GM21526 (cell line): ENCODE measurements at regions not wholly inside any gene's neighbourhood (a gene's known extent, or its start where the extent isn't known, plus 50 kb on each side); places are given as distances from the start of the nearest gene placed in this dataset.

Experiments
- ATAC-seq: cut with Tn5 transposase; IDR thresholded peaks from one replicate; pipeline ENCODE4 v1.9.1; 2021; ENCODE audit warnings: moderate library complexity; ENCODE audit not compliant: unreplicated experiment, low FRiP score

- ATAC-seq = no peak
These were observed 947.7 kb downstream of the TBC1D22A start for GRCh38 chr22:47710135-47710534.

DNA sequence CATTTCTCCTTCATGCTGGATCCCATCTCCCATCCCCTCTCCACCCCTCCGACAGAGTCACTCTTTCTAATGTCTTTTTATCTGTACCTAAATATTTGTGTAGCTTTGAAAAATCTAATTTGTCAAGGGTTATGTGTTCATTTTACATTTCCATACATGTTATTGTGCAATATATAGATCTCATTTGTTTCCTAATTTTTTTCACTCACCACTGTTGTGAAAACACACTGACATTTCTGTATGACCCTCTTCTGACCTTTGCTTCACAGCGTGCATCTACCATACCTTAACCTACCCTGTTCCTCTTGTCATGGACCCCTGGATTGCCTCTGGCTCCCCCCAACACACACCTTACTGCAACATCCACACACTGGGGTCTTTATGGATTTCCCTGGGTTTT, 942.9 kb downstream of the TBC1D22A start:
- ATAC-seq = no peak

DNA sequence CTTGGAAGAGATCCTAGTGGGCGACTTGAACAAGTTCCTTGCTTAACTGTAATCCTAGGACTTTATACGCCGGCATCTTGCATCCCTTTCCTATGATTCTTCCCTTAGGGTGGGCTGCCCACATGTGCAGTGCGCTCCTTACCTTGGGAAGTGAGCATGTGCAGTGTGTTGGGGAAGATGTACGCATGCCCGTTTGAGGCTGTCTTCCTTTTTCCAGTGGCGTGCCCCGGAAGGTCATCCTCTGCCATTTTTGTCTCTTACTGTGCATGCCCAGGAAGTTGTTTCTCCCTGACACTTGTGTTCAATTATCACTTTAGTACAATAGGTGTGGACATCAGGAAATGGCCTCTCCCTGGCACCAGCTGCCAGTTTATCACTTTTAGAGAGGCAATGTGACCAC, 936.5 kb downstream of the TBC1D22A start:
- no peak for ATAC-seq

GRCh38 chr22:47697861-47698260, 935.4 kb downstream of the TBC1D22A start:
- no peak for ATAC-seq

DNA sequence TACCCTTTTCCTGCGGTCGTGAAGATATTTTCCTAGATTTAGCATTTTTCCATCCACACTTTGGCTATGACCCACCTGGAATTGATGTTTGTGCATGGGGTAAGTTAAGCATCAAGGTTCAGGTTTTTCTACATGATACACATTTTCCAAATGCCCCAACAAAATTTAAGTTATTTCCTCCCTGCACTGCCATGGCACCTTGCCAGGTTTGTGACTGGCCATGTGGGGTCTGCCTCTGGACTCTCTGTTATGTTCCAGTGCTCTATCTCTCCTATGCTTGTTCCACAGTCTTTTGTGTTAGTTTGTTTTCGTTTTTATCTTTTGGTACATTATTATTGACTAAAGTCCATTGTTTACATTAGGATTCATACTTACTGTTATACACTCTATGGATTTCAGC, 934.3 kb downstream of the TBC1D22A start:
- no peak for ATAC-seq

- no peak for ATAC-seq
These were observed 932.7 kb downstream of the TBC1D22A start for GRCh38 chr22:47695176-47695575.

DNA sequence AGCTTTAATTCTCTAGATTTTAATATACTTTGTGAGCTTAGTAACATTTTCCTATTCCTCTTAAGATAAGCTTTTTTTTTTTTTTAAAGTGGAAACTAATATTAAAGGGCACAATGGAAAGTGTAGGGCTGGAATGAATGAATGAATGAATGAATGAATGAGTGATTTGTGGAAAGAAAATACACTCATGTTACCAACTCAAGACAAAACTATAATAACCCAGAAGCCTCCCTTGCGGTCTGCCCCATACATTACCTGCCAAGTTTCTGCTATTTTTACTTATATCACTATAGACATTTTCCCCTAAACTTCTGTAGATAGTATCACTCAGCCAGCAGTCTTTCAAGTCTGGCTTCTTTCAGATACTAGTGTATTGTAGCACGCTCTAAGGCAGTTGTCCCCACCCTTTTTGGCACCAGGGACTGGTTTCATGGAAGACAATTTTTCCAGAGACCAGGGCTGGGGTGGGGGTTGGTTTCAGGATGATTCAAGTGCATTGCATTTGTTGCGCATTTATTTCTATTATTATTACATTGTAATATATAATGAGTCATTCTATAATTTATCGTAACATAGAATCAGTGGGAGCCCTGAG, 932.2 kb downstream of the TBC1D22A start:
- no peak for ATAC-seq

GRCh38 chr22:47693606-47694005, 931.2 kb downstream of the TBC1D22A start:
- ATAC-seq = no peak

DNA sequence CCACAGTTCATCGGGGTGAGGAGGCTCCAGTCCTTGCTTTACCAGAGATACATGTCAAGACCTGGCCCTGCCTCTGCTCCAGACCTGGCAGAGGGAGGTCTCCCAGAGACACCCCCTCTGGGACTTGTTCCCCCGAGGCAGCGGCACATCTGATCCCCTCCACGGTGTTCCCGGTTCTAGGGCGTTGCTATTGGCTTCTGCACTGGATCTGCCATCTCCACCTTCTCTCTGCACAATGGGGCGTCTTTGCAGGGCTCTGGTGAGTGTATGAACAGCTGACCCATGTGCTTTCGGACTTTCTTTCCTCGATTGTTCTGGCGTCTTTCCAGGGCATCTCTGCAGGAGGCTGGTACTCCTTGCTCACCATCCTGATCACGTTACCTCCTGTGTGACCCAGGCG, 930.4 kb downstream of the TBC1D22A start:
- ATAC-seq = no peak

GRCh38 chr22:47691152-47691895, 928.9 kb downstream of the TBC1D22A start:
- no peak for ATAC-seq

- ATAC-seq = no peak
These were observed 928.1 kb downstream of the TBC1D22A start for GRCh38 chr22:47690586-47690985.

DNA sequence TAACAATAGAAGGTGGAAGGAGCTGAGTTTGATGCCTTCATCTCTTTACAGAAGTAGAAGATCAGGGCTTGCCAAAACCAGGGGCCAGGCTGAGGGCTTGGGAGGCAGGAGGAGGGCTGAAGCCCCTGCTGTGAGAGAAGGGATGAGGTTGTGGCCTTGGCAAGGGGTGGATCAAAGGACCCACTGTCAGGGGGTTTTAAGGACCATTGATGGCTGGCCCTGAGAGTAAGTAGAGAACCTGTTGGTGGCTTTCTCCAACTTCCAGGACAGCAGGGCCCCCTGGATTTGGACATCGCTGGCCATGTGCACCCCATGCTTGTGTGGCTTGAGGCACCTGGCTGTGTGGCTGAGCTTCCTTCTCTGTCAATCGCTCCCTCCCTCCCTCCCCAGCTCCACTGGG, 927.7 kb downstream of the TBC1D22A start:
- ATAC-seq = no peak

GRCh38 chr22:47687776-47688175, 925.3 kb downstream of the TBC1D22A start:
- ATAC-seq = no peak

- no peak for ATAC-seq
These were observed 924.9 kb downstream of the TBC1D22A start for GRCh38 chr22:47687346-47687655.

DNA sequence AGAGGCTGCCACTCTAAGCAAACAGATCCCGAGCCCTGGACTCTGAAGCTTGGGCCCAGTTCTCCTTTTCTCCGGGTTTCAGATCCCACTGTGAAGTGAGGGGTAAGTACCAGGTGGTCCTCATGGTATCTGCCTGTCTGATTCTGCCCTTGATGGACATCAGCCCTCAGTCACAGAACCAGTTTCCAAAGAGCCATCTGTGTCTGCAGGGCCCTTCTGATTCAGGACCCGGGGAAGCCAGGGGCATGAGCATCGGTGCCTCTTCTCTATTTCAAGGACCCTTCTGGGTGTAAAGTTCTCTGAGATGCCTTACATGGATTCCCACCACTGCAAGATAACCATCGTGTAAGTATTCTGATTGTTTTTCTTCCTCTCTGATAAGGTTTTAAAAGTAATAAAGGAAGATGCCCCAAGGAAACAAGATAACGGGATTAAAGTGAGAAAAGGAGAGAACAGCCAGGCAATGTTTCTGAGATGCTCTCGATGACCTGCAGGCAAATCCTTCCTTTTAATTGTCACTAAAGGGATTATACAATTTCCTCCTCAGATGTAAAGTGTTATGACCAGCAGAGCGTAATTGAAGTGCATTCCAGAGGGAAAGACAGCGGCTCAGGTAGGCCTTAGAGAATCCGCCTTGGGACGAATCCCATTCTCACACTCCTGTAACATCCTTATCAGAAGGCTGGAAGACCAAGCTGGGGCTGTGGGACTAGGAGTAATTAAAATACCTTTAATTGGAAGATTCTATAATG, 924.3 kb downstream of the TBC1D22A start:
- ATAC-seq = no peak

GRCh38 chr22:47681411-47682165, 919.1 kb downstream of the TBC1D22A start:
- ATAC-seq = no peak

GRCh38 chr22:47678636-47679287, 916.3 kb downstream of the TBC1D22A start:
- ATAC-seq = no peak

GRCh38 chr22:47678048-47678447, 915.6 kb downstream of the TBC1D22A start:
- no peak for ATAC-seq

GRCh38 chr22:47676685-47677084, 914.2 kb downstream of the TBC1D22A start:
- ATAC-seq = no peak

GRCh38 chr22:47674600-47674999, 912.1 kb downstream of the TBC1D22A start:
- no peak for ATAC-seq

- no peak for ATAC-seq
These were observed 911.1 kb downstream of the TBC1D22A start for GRCh38 chr22:47673557-47673956.
